ENCODE measurements at regions not wholly inside any gene's neighbourhood (a gene's known extent, or its start where the extent isn't known, plus 50 kb on each side); places are given as distances from the start of the nearest gene placed in this dataset.

GRCh38 chr4:178185517-178185916, 743.3 kb upstream of the AGA start:
- H3K79me2 ChIP-seq (ENCODE audit: low read length) = no peaks in the 10 kb centered on the region
- no peaks in the 10 kb centered on the region for H3K4me1 ChIP-seq (ENCODE audit: low read length)
- no peaks in the 10 kb centered on the region for H3K9me3 ChIP-seq (replicated peaks; ENCODE audit: insufficient read depth, low read length)
- no peaks in the 10 kb centered on the region for H3K27me3 ChIP-seq (replicated peaks; ENCODE audit: insufficient read depth, low read length)
- H4K20me1 ChIP-seq (ENCODE audit: insufficient read depth, low read length) = no peaks in the 10 kb centered on the region
- no peak overlapping the region for H3K9ac ChIP-seq (ENCODE audit: low read length)
- no peaks in the 10 kb centered on the region for H3K9me2 ChIP-seq (replicated peaks; ENCODE audit: insufficient read depth, low read length)
- TF ChIP-seq CTCF (IDR thresholded peaks at IDR 0.05; ENCODE audit: low read length) (no peak), EZH2 (optimal IDR thresholded peaks at IDR 0.05; ENCODE audit: low read depth, low read length) (no peak), EZH2phosphoT487 (IDR thresholded peaks at IDR 0.05; ENCODE audit: low read length) (no peak)
- H3K27ac ChIP-seq (ENCODE audit: low read length) = no peak overlapping the region
- H3K4me2 ChIP-seq (ENCODE audit: low read depth, low read length) = no peak overlapping the region
- H3F3A ChIP-seq (ENCODE audit: insufficient read depth, low read length) = no peaks in the 10 kb centered on the region
- no peak overlapping the region for H3K4me3 ChIP-seq (ENCODE audit: low read length)
- H2AFZ ChIP-seq (ENCODE audit: low read length) = no peak overlapping the region
- DNase-seq = no peak
- H3K36me3 ChIP-seq (replicated peaks; ENCODE audit: insufficient read depth, low read length) = no peaks in the 10 kb centered on the region

GRCh38 chr4:178192611-178193010, 750.4 kb upstream of the AGA start:
- H3K4me1 ChIP-seq (ENCODE audit: low read length) = no peaks in the 10 kb centered on the region
- no peak overlapping the region for H3K9ac ChIP-seq (ENCODE audit: low read length)
- TF ChIP-seq CTCF (IDR thresholded peaks at IDR 0.05; ENCODE audit: low read length) = no peak
- no peak for TF ChIP-seq EZH2 (optimal IDR thresholded peaks at IDR 0.05; ENCODE audit: low read depth, low read length)
- no peak for TF ChIP-seq EZH2phosphoT487 (IDR thresholded peaks at IDR 0.05; ENCODE audit: low read length)
- H3K79me2 ChIP-seq (ENCODE audit: low read length) = no peaks in the 10 kb centered on the region
- H3K36me3 ChIP-seq (replicated peaks; ENCODE audit: insufficient read depth, low read length) = no peaks in the 10 kb centered on the region
- no peak overlapping the region for H2AFZ ChIP-seq (ENCODE audit: low read length)
- no peak overlapping the region for H3K4me3 ChIP-seq (ENCODE audit: low read length)
- H3F3A ChIP-seq (ENCODE audit: insufficient read depth, low read length) = no peaks in the 10 kb centered on the region
- DNase-seq = no peak
- no peaks in the 10 kb centered on the region for H3K27me3 ChIP-seq (replicated peaks; ENCODE audit: insufficient read depth, low read length)
- H3K9me3 ChIP-seq (replicated peaks; ENCODE audit: insufficient read depth, low read length) = no peaks in the 10 kb centered on the region
- no peaks in the 10 kb centered on the region for H4K20me1 ChIP-seq (ENCODE audit: insufficient read depth, low read length)
- no peaks in the 10 kb centered on the region for H3K9me2 ChIP-seq (replicated peaks; ENCODE audit: insufficient read depth, low read length)
- no peak overlapping the region for H3K27ac ChIP-seq (ENCODE audit: low read length)
- H3K4me2 ChIP-seq (ENCODE audit: low read depth, low read length) = no peak overlapping the region

- no peaks in the 10 kb centered on the region for H4K20me1 ChIP-seq (ENCODE audit: insufficient read depth, low read length)
- H3K27me3 ChIP-seq (replicated peaks; ENCODE audit: insufficient read depth, low read length) = no peaks in the 10 kb centered on the region
- no peaks in the 10 kb centered on the region for H3K9me2 ChIP-seq (replicated peaks; ENCODE audit: insufficient read depth, low read length)
- H3K36me3 ChIP-seq (replicated peaks; ENCODE audit: insufficient read depth, low read length) = no peaks in the 10 kb centered on the region
- H3K4me2 ChIP-seq (ENCODE audit: low read depth, low read length) = no peak overlapping the region
- H3K27ac ChIP-seq (ENCODE audit: low read length) = no peak overlapping the region
- TF ChIP-seq EZH2 (optimal IDR thresholded peaks at IDR 0.05; ENCODE audit: low read depth, low read length) (no peak), EZH2phosphoT487 (IDR thresholded peaks at IDR 0.05; ENCODE audit: low read length) (no peak)
- H3K4me1 ChIP-seq (ENCODE audit: low read length) = no peaks in the 10 kb centered on the region
- DNase-seq = no peak
- H3K4me3 ChIP-seq (ENCODE audit: low read length) = no peak overlapping the region
- no peaks in the 10 kb centered on the region for H3F3A ChIP-seq (ENCODE audit: insufficient read depth, low read length)
- no peak overlapping the region for H3K9ac ChIP-seq (ENCODE audit: low read length)
- no peak overlapping the region for H2AFZ ChIP-seq (ENCODE audit: low read length)
- H3K9me3 ChIP-seq (replicated peaks; ENCODE audit: insufficient read depth, low read length) = no peaks in the 10 kb centered on the region
- H3K79me2 ChIP-seq (ENCODE audit: low read length) = no peaks in the 10 kb centered on the region
These were observed 754.6 kb upstream of the AGA start for GRCh38 chr4:178196751-178197374.

DNA sequence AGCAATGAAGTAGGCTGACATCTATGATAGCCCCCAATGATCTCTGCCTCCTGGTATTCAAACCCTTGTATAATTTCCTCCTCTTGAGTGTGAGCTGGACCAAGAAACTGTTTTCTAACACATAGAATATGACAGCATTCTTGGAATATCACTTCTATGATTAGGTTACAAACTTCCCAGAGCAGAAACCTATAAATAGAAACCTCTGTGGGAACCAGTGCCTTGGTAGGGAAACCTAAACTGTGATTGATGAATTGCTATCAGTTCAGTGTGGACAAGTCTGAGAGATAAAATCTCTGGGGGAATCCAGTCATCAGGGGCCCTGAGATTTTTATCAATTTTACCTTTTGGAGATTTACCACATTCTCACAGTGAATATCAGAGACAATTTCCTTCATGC, 756.5 kb upstream of the AGA start:
- Histone ChIP-seq H3K9me3 (replicated peaks; ENCODE audit: insufficient read depth, low read length) (no peaks in the 10 kb centered on the region), H3K27ac (ENCODE audit: low read length) (no peak overlapping the region), H2AFZ (ENCODE audit: low read length) (no peak overlapping the region), H3K4me2 (ENCODE audit: low read depth, low read length) (no peak overlapping the region), H3K79me2 (ENCODE audit: low read length) (no peaks in the 10 kb centered on the region), H3K36me3 (replicated peaks; ENCODE audit: insufficient read depth, low read length) (no peaks in the 10 kb centered on the region), H4K20me1 (ENCODE audit: insufficient read depth, low read length) (no peaks in the 10 kb centered on the region), H3K9me2 (replicated peaks; ENCODE audit: insufficient read depth, low read length) (no peaks in the 10 kb centered on the region), H3K4me1 (ENCODE audit: low read length) (no peaks in the 10 kb centered on the region), H3F3A (ENCODE audit: insufficient read depth, low read length) (no peaks in the 10 kb centered on the region), H3K4me3 (ENCODE audit: low read length) (no peak overlapping the region), H3K9ac (ENCODE audit: low read length) (no peak overlapping the region), H3K27me3 (replicated peaks; ENCODE audit: insufficient read depth, low read length) (no peaks in the 10 kb centered on the region)
- no peak for DNase-seq
- TF ChIP-seq EZH2 (optimal IDR thresholded peaks at IDR 0.05; ENCODE audit: low read depth, low read length) = no peak
- no peak for TF ChIP-seq EZH2phosphoT487 (IDR thresholded peaks at IDR 0.05; ENCODE audit: low read length)

All from MM.1S (cell line).